SJCRH30 (cell line): ENCODE measurements at regions not wholly inside any gene's neighbourhood (a gene's known extent, or its start where the extent isn't known, plus 50 kb on each side); places are given as distances from the start of the nearest gene placed in this dataset.
A peak's percentile ranks its signal among the peaks of the same experiment; 100 is the strongest.

Experiments
- DNase-seq, 2 experiments: peaks; one replicate each; pipeline ENCODE4 v3.0.0-alpha.2; 2015 to 2020
- H3K27ac ChIP-seq: fragments of 250-450 bp; sonication (Bioruptor Pico); 2 replicates; pipeline ENCODE4 v1.5.1; 2020; ENCODE audit warnings: mild to moderate bottlenecking, moderate library complexity
- H3K27me3 ChIP-seq: fragments of 250-450 bp; sonication (Bioruptor Pico); 2 replicates; pipeline ENCODE4 v1.5.1; 2020; ENCODE audit warnings: mild to moderate bottlenecking, moderate library complexity
- H3K36me3 ChIP-seq: fragments of 250-450 bp; sonication (Bioruptor Pico); 2 replicates; pipeline ENCODE4 v1.5.1; 2020; ENCODE audit warnings: mild to moderate bottlenecking, moderate library complexity
- H3K4me1 ChIP-seq: fragments of 250-450 bp; sonication (Bioruptor Pico); 2 replicates; pipeline ENCODE4 v1.5.1; 2020; ENCODE audit warnings: mild to moderate bottlenecking, moderate library complexity
- H3K4me3 ChIP-seq: fragments of 250-450 bp; sonication (Bioruptor Pico); 2 replicates; pipeline ENCODE4 v1.5.1; 2020; ENCODE audit warnings: mild to moderate bottlenecking, moderate library complexity
- H3K9me3 ChIP-seq: fragments of 250-450 bp; sonication (Bioruptor Pico); replicated peaks from 2 replicates; pipeline ENCODE4 v1.5.1; 2020; ENCODE audit warnings: mild to moderate bottlenecking, moderate library complexity

DNA sequence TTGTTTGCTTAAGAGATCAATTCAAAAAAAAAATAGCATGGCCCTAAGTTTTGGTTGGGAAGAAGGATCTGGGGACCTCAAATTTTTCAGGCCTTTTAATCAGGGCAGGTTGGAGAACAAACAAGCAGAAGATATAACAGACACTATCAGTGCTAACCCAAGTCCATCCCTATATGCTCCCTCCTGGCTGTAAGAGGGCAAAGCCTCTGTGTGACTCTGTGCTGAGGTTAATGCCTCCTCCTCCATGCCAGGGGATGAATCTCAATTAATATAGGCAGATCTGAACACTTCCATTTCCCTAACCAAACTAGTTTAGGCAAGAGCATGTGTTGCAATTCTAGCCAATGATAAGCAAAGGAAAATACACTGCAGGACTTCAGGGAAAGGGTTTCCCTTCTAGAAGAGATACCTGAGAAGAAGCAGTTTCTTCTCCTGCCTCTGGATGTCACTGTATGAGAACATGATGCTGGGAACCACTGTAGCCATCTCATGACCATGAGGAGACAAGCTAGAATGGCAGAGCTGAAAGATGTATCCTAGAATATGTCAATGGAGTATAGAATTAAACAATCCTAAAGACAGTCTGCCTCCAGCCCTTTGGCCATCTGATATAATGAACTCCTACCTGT, 76.0 kb downstream of the CHD9NB start:
- Histone ChIP-seq H3K27me3 (no peaks in the 10 kb centered on the region), H3K4me3 (no peak overlapping the region), H3K9me3 (no peaks in the 10 kb centered on the region), H3K36me3 (no peaks in the 10 kb centered on the region), H3K27ac (no peak overlapping the region), H3K4me1 (no peaks in the 10 kb centered on the region)
- DNase-seq: peak in 1 of 2 experiments; percentile 38

- H3K4me1 ChIP-seq: no peaks in the 10 kb centered on the region
- H3K9me3 ChIP-seq: no peaks in the 10 kb centered on the region
- peaks cover 4% of the 10 kb centered on the region; the same call in 1 of the 2 replicates for H3K27me3 ChIP-seq
- no peak overlapping the region for H3K27ac ChIP-seq
- no peaks in the 10 kb centered on the region for H3K36me3 ChIP-seq
- DNase-seq: no peak
- no peak overlapping the region for H3K4me3 ChIP-seq
Measured at GRCh38 chr16:52967744-52968143, 85.0 kb downstream of the CHD9NB start.

- Histone ChIP-seq H3K27me3 (no peaks in the 10 kb centered on the region), H3K9me3 (no peaks in the 10 kb centered on the region), H3K27ac (no peak overlapping the region), H3K4me3 (no peak overlapping the region), H3K4me1 (no peaks in the 10 kb centered on the region), H3K36me3 (no peaks in the 10 kb centered on the region)
- no peak for DNase-seq
Measured at GRCh38 chr16:52964290-52964689, 88.4 kb downstream of the CHD9NB start.

DNA sequence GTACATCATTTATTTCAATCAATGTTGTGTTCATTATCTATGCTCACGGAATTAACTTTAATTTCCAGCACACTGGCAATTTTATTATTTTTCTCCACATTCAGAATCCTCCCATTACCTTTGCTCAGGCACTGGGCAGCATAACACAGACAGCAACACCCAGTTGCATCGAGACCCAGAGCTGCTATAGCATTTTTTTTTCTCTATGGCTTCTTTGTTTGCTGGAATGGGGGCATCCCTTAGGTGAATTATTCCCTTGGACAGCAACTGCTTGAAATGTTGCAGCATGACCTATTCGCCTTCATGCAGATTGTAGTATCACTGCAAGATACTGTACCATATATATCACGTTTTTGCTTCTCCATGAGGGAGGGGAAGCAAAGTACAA, 88.8 kb downstream of the CHD9NB start:
- H3K27me3 ChIP-seq: no peaks in the 10 kb centered on the region
- H3K4me3 ChIP-seq: no peak overlapping the region
- H3K9me3 ChIP-seq: no peaks in the 10 kb centered on the region
- H3K36me3 ChIP-seq: no peaks in the 10 kb centered on the region
- no peak for DNase-seq
- no peak overlapping the region for H3K27ac ChIP-seq
- H3K4me1 ChIP-seq: no peaks in the 10 kb centered on the region

DNA sequence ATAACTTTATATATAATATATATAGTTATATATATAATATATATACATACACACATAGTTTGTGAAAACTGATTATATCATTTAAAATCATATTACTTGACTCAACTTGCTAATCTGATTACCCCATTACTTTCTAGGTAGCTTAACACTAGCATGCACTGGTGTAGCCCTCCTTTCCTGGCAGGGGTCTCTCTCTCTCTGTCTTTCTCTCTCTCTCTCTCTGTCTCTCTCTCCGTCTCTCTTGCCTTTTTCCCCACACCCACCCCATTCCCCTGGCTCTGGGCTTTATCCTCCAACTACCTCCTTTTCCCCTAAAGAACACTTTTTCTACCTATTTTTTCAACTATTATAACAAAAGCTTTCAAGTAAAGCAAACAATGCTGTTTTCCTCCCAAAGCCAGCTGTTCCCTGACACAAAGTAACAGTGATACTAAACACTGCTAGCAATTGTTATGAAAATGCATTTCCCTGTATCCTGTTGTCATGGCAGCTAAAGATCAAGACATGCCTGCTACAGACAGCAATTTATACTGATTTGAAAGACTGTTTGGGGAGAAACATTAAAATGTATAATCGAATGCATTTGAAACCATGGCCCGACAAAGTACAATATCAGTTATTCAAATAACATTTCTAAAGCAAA, 89.4 kb downstream of the CHD9NB start:
- H3K27me3 ChIP-seq: no peaks in the 10 kb centered on the region
- H3K36me3 ChIP-seq: no peaks in the 10 kb centered on the region
- no peaks in the 10 kb centered on the region for H3K9me3 ChIP-seq
- no peak overlapping the region for H3K4me3 ChIP-seq
- H3K4me1 ChIP-seq: no peaks in the 10 kb centered on the region
- no peak for DNase-seq
- no peak overlapping the region for H3K27ac ChIP-seq

DNA sequence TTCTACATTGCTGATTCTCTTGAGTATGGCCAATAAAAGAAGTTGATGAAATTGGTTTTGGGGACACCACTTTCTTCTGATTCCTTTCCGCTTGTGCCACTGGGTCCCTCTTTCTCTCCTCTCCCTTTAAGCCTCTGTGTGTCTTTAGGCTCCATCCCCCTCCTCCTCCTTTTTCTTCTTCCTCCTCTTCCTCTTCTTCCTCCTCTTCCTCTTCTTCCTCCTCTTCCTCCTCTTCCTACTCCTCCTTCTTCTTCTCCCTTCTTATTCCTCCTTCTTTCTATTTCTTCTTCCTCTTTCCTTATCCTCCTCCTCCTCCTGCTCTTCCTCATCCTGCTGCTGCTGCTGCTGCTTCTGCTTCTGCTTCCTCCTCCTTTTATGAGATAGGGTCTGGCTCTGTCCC, 93.7 kb downstream of the CHD9NB start:
- H3K27ac ChIP-seq: no peak overlapping the region
- DNase-seq: no peak
- H3K4me3 ChIP-seq: no peak overlapping the region
- H3K4me1 ChIP-seq: no peaks in the 10 kb centered on the region
- no peaks in the 10 kb centered on the region for H3K36me3 ChIP-seq
- H3K9me3 ChIP-seq: no peaks in the 10 kb centered on the region; the same call in 1 of the 2 replicates
- no peaks in the 10 kb centered on the region; the same call in 1 of the 2 replicates for H3K27me3 ChIP-seq

DNA sequence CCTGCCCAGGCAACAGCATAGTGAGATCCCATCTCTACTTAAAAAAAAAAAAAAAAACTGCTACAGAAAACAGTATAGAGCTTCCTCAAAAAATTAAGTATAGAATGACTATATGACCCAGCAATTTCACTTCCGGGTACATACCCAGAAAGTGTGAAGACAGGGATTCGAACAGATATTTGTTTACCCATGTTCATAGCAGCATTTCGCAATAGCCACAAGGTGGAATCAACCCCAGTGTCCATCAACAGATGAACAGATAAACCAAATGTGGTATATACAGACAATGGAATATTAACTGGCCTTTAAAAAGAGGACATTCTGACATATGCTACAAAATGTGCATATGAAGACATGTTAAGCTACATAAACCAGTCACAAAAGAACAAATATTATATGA, 95.5 kb downstream of the CHD9NB start:
- no peaks in the 10 kb centered on the region for H3K4me1 ChIP-seq
- DNase-seq: no peak
- H3K27me3 ChIP-seq: no peaks in the 10 kb centered on the region; the same call in 1 of the 2 replicates
- H3K9me3 ChIP-seq: no peaks in the 10 kb centered on the region; the same call in 1 of the 2 replicates
- H3K36me3 ChIP-seq: no peaks in the 10 kb centered on the region
- H3K4me3 ChIP-seq: no peak overlapping the region
- no peak overlapping the region for H3K27ac ChIP-seq

DNA sequence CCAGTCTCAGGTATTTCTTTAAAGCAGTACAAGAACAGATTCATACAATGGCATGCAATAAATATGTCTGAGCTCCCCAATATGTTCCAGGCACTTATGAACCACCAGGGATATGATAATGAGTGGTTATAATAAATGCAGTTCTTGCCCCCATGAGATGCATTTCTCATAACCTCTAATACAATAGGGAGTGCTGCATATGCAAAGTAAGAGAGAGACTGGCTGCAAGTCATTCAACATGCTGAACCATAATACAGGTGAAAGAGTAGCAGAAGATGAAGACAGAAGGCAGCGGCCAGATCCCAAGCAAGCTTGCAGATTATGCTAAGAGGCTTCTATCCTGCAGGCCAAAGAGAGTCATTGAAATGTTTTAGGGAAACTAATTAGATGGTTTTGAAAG, 96.7 kb downstream of the CHD9NB start:
- Histone ChIP-seq H3K36me3 (no peaks in the 10 kb centered on the region), H3K4me3 (no peak overlapping the region), H3K27me3 (no peaks in the 10 kb centered on the region; the same call in 1 of the 2 replicates)

DNA sequence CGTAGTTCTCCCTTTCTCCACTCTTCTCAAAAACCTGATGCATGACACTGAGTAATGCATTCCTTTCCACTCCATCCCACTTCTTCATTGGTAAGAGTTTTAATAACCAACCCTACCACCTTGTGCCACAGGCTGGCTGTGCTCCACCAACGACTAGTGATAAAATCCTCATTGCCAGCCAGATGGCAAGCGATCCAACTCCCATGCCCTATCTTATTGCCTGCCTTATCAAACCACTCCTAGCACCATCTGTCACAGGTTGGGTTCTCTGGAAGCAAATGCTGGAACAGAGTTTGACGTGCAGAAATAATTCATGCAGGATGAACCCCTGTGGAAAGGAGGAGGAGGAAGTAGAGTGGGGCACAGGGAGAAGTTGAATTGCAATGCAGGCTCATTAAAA, 99.5 kb downstream of the CHD9NB start:
- Histone ChIP-seq H3K9me3 (no peaks in the 10 kb centered on the region; the same call in 1 of the 2 replicates), H3K27me3 (no peaks in the 10 kb centered on the region; the same call in 1 of the 2 replicates), H3K36me3 (no peaks in the 10 kb centered on the region), H3K4me3 (no peak overlapping the region), H3K27ac (no peak overlapping the region), H3K4me1 (no peaks in the 10 kb centered on the region)
- DNase-seq: no peak

More for the DNA sequence above, 96.7 kb downstream of the CHD9NB start:
- no peak overlapping the region for H3K27ac ChIP-seq
- no peaks in the 10 kb centered on the region; the same call in 1 of the 2 replicates for H3K9me3 ChIP-seq
- no peak for DNase-seq
- H3K4me1 ChIP-seq: no peaks in the 10 kb centered on the region

- H3K27ac ChIP-seq: no peak overlapping the region
- no peaks in the 10 kb centered on the region for H3K4me1 ChIP-seq
- DNase-seq: no peak
- H3K4me3 ChIP-seq: no peak overlapping the region
- H3K27me3 ChIP-seq: no peaks in the 10 kb centered on the region
- no peaks in the 10 kb centered on the region; the same call in 1 of the 2 replicates for H3K9me3 ChIP-seq
- no peaks in the 10 kb centered on the region for H3K36me3 ChIP-seq
Measured at GRCh38 chr16:52948946-52949345, 103.8 kb downstream of the CHD9NB start.

- H3K27ac ChIP-seq: no peak overlapping the region
- H3K4me1 ChIP-seq: no peaks in the 10 kb centered on the region
- H3K36me3 ChIP-seq: no peaks in the 10 kb centered on the region
- no peak overlapping the region for H3K4me3 ChIP-seq
- no peaks in the 10 kb centered on the region for H3K27me3 ChIP-seq
- H3K9me3 ChIP-seq: no peaks in the 10 kb centered on the region
- no peak for DNase-seq
Measured at GRCh38 chr16:52932321-52932720, 120.4 kb downstream of the CHD9NB start.

DNA sequence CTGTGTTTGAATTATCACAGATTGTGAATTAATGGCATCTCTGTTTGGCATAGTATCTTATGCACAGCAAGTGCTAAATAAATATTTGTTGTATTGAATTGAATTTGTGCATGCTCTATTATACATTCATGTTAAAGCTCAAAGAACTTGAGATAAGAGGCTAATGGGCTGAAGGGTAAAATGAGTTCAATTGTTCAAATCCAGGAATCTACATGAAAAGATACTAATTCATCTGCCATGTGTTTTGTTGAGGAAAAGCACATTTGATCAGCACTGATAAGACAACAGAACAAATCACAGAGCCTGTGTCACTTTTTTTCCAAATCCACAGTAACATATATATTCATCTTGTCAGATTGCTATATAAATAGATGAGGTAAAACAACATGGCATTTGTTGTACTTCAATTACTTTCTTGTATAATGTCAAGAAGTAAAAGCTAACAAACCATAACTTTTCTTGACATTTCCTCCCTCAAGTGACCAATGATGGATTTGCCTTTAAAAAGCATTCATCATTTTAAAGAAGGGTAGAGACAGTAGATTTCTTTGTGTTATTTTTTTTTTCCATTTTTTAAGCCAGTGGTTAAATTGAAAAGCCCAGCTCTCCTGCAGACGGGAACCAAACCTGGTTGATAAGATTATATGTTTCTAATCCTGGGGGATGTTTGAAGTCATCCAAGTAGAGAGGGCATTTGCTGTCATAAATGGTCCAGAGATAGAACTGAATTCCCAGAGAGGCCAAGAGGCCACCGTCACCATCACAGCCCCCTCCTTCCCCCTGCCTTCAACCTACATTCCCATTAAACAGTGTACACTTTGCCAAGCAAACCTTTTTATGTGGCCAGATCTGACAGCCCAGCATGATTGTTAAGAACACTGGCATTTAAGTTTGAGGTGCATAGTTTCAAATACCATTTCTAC, 123.0 kb downstream of the CHD9NB start:
- no peak overlapping the region for H3K27ac ChIP-seq
- no peaks in the 10 kb centered on the region for H3K36me3 ChIP-seq
- H3K9me3 ChIP-seq: no peaks in the 10 kb centered on the region
- no peak for DNase-seq
- H3K4me3 ChIP-seq: no peak overlapping the region
- no peaks in the 10 kb centered on the region for H3K4me1 ChIP-seq
- no peaks in the 10 kb centered on the region for H3K27me3 ChIP-seq

- no peaks in the 10 kb centered on the region for H3K4me1 ChIP-seq
- H3K27ac ChIP-seq: no peak overlapping the region
Measured at GRCh38 chr16:52928955-52929354, 123.7 kb downstream of the CHD9NB start.

GRCh38 chr16:52925143-52925542, 127.6 kb downstream of the CHD9NB start:
- H3K27me3 ChIP-seq: no peaks in the 10 kb centered on the region

More at GRCh38 chr16:52928955-52929354, 123.7 kb downstream of the CHD9NB start:
- Histone ChIP-seq H3K9me3 (no peaks in the 10 kb centered on the region), H3K36me3 (no peaks in the 10 kb centered on the region), H3K4me3 (no peak overlapping the region), H3K27me3 (no peaks in the 10 kb centered on the region)
- DNase-seq: no peak

GRCh38 chr16:52924162-52924561, 128.5 kb downstream of the CHD9NB start:
- no peaks in the 10 kb centered on the region for H3K9me3 ChIP-seq
- H3K4me3 ChIP-seq: no peak overlapping the region
- no peaks in the 10 kb centered on the region for H3K36me3 ChIP-seq
- H3K4me1 ChIP-seq: no peaks in the 10 kb centered on the region
- DNase-seq: no peak
- no peaks in the 10 kb centered on the region for H3K27me3 ChIP-seq
- no peak overlapping the region for H3K27ac ChIP-seq

More at GRCh38 chr16:52925143-52925542, 127.6 kb downstream of the CHD9NB start:
- no peak for DNase-seq
- no peaks in the 10 kb centered on the region for H3K36me3 ChIP-seq
- H3K4me1 ChIP-seq: no peaks in the 10 kb centered on the region
- H3K4me3 ChIP-seq: no peak overlapping the region
- no peak overlapping the region for H3K27ac ChIP-seq
- no peaks in the 10 kb centered on the region for H3K9me3 ChIP-seq
